Choroid plexus epithelial cell (primary cell): ENCODE measurements at regions not wholly inside any gene's neighbourhood (a gene's known extent, or its start where the extent isn't known, plus 50 kb on each side); places are given as distances from the start of the nearest gene placed in this dataset.

ENCODE experiments used
- DNase-seq: peaks from one replicate; pipeline ENCODE4 v3.0.0-alpha.2; 2010; ENCODE audit warnings: low read depth
- H3K4me3 ChIP-seq: 2 replicates; pipeline ENCODE4 v1.5.1; 2011; ENCODE audit warnings: low read depth, mild to moderate bottlenecking, control low read depth, low read length, moderate library complexity
- TF ChIP-seq, protein P1 (sequence below): conservative IDR thresholded peaks from 2 replicates; pipeline ENCODE4 v1.5.1; 2011; ENCODE audit warnings: low read depth, mild to moderate bottlenecking, control low read depth, inconsistent platforms, low read length, moderate library complexity

DNA sequence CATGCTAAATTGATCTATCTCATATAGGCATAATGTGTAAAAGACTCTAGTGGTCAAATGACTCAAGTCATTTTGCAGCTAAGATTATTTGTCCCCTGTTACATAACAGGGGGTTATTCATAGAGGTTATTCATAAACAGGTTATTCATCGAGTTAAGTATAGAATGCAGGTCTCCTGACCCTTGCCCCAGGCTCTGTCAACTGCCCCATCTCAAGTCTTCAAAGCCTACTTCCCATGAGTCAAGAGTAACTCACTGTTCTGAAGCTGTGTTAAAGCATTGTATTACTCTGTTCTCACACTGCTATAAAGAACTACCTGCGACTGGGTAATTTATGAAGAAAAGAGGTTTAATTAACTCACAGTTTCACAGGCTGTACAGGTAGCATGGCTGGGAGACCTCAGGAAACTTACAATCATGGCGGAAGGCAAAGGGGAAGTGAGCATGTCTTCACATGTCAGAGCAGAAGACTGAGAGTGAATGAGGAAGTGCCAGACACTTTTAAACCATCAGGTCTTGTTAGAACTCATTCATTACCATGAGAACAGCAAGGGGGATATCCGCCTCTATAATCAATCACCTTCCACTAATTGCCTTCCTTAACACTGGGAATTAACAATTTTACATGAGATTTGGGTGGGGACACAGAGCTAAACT is 226.2 kb upstream of the BLID start:
- TF ChIP-seq, protein P1, sequence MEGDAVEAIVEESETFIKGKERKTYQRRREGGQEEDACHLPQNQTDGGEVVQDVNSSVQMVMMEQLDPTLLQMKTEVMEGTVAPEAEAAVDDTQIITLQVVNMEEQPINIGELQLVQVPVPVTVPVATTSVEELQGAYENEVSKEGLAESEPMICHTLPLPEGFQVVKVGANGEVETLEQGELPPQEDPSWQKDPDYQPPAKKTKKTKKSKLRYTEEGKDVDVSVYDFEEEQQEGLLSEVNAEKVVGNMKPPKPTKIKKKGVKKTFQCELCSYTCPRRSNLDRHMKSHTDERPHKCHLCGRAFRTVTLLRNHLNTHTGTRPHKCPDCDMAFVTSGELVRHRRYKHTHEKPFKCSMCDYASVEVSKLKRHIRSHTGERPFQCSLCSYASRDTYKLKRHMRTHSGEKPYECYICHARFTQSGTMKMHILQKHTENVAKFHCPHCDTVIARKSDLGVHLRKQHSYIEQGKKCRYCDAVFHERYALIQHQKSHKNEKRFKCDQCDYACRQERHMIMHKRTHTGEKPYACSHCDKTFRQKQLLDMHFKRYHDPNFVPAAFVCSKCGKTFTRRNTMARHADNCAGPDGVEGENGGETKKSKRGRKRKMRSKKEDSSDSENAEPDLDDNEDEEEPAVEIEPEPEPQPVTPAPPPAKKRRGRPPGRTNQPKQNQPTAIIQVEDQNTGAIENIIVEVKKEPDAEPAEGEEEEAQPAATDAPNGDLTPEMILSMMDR = no peak
- H3K4me3 ChIP-seq = no peak overlapping the region
- no peak for DNase-seq

DNA sequence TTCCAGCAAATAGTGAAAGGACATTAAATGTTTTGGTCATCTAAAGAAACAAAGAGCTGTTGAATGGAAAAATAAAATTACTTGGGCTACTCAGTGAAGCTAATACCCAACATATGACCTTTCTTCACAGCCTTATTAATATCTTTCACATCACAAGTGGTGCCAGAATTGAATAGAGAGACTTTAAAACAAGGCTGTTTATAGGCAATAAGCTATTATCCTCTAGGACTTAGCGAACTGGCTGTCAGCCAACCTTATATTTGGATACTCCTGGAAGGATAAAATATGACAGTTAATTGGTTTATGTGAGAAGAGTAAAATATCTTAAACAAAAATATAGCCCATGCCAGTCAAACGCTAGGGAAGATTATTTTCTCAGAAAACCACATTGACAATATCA is 225.5 kb upstream of the BLID start:
- no peak overlapping the region for H3K4me3 ChIP-seq
- no peak for DNase-seq
- TF ChIP-seq, protein P1 = no peak

- H3K4me3 ChIP-seq = no peak overlapping the region
- DNase-seq = no peak
- TF ChIP-seq, protein P1 = no peak
Observed at GRCh38 chr11:122340607-122341290, 224.7 kb upstream of the BLID start.

DNA sequence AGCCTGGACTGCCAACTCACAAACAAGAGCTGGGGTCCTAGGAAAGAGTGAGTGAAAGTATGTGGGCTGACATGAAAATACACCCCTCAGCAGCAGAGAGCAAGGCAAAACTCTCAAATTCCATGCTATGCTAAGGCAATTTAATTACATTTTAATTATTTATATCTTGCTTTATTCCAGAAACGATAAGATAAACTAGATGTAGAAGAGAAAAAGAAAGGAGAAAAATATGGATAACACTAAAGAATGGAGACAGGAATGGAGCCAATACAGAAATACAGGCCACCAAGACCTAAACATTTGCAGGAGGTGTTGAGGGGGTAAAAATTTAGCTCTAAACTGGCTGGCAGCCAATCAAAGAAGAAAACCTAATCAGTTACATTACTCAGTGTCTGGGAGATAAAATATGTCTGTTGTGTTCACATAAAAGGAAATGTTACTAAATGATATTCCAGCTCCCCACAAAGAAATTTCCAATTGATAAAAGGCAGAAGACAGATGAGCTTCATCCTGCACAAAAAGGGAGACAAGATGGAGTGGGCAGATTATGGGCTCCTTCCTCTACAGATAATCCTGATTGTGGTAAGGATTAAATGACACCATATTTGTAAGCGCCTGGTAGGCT is 223.5 kb upstream of the BLID start:
- TF ChIP-seq, protein P1 = no peak
- H3K4me3 ChIP-seq = no peak overlapping the region
- DNase-seq = no peak

DNA sequence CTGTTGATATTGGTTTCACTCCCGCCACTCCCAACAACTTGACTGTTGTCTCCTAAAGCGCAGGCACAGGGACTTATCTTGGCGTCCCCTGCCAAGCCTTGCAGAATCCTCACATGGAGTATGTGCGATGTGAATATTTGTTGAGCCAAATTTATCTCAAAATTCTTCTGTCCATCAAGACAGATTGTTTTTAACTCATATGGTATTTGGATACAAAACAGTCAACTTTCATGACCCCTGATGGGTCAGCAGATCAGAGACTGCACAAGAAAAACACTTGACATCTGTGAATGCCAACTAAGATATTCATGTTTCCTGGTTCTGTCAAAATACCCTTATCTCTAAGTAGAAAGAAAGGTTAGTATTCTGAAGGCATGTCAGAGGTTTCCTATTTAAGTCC is 221.7 kb upstream of the BLID start:
- TF ChIP-seq, protein P1 = no peak
- no peak overlapping the region for H3K4me3 ChIP-seq
- DNase-seq = no peak

GRCh38 chr11:122337241-122337640 is 221.2 kb upstream of the BLID start:
- no peak overlapping the region for H3K4me3 ChIP-seq
- no peak for DNase-seq
- TF ChIP-seq, protein P1 = no peak
